Right renal pelvis (tissue), 4 donors: ENCODE measurements at regions not wholly inside any gene's neighbourhood (a gene's known extent, or its start where the extent isn't known, plus 50 kb on each side); places are given as distances from the start of the nearest gene placed in this dataset.

Experiments used
- DNase-seq, 4 donors: peaks; one replicate each; pipeline ENCODE4 v3.0.0-alpha.2; 2013; ENCODE audit warnings: low read depth in 4 of 4, low spot score in 3 of 4, missing footprints in 1 of 4

- no peak for DNase-seq
Measured at GRCh38 chr1:177592624-177593023, 377.2 kb downstream of the SEC16B start.

GRCh38 chr1:177591155-177591554, 378.7 kb downstream of the SEC16B start:
- no peak for DNase-seq

- no peak for DNase-seq
Measured at GRCh38 chr1:177589166-177589565, 380.7 kb downstream of the SEC16B start.

GRCh38 chr1:177586429-177586828, 383.4 kb downstream of the SEC16B start:
- DNase-seq = no peak

GRCh38 chr1:177585302-177586220, 384.3 kb downstream of the SEC16B start:
- peak; percentile 23 to 54 (median 43) for DNase-seq

GRCh38 chr1:177573901-177574300, 396.0 kb downstream of the SEC16B start:
- DNase-seq = no peak

GRCh38 chr1:177571485-177572076, 398.3 kb downstream of the SEC16B start:
- no peak for DNase-seq

GRCh38 chr1:177571076-177571475, 398.8 kb downstream of the SEC16B start:
- DNase-seq = no peak

GRCh38 chr1:177569476-177569875, 398.7 kb downstream of the BRINP2 start:
- DNase-seq = no peak

- no peak for DNase-seq
Measured at GRCh38 chr1:177568622-177569021, 397.9 kb downstream of the BRINP2 start.

- no peak for DNase-seq
Measured at GRCh38 chr1:177567393-177567792, 396.6 kb downstream of the BRINP2 start.

GRCh38 chr1:177566495-177566894, 395.7 kb downstream of the BRINP2 start:
- DNase-seq = no peak

GRCh38 chr1:177561436-177561835, 390.7 kb downstream of the BRINP2 start:
- DNase-seq = no peak

GRCh38 chr1:177558372-177558771, 387.6 kb downstream of the BRINP2 start:
- no peak for DNase-seq

GRCh38 chr1:177556163-177556562, 385.4 kb downstream of the BRINP2 start:
- DNase-seq = no peak

- no peak for DNase-seq
Measured at GRCh38 chr1:177547200-177547599, 376.4 kb downstream of the BRINP2 start.

GRCh38 chr1:177546346-177546745, 375.6 kb downstream of the BRINP2 start:
- DNase-seq = no peak

GRCh38 chr1:177526201-177526600, 355.4 kb downstream of the BRINP2 start:
- no peak for DNase-seq

- no peak for DNase-seq
Measured at GRCh38 chr1:177525176-177525575, 354.4 kb downstream of the BRINP2 start.

- DNase-seq = no peak
Measured at GRCh38 chr1:177517546-177517945, 346.8 kb downstream of the BRINP2 start.

GRCh38 chr1:177514207-177514606, 343.4 kb downstream of the BRINP2 start:
- no peak for DNase-seq

GRCh38 chr1:177511036-177511435, 340.3 kb downstream of the BRINP2 start:
- DNase-seq = no peak
